GM18526 (cell line): ENCODE measurements at regions not wholly inside any gene's neighbourhood (a gene's known extent, or its start where the extent isn't known, plus 50 kb on each side); places are given as distances from the start of the nearest gene placed in this dataset.

Source experiments
- POLR2A ChIP-seq: IDR thresholded peaks from 3 replicates; pipeline ENCODE4 v1.6.1; 2011; ENCODE audit not compliant: insufficient read length; ENCODE audit errors: extremely low read depth

GRCh38 chr5:91291628-91292569 lies 91.2 kb downstream of the ARRDC3 start:
- no peak for TF ChIP-seq POLR2A

GRCh38 chr5:91288118-91288916 lies 94.8 kb downstream of the ARRDC3 start:
- no peak for TF ChIP-seq POLR2A

- no peak for TF ChIP-seq POLR2A
These were observed 99.2 kb downstream of the ARRDC3 start for GRCh38 chr5:91283899-91284298.

- no peak for TF ChIP-seq POLR2A
These were observed 99.8 kb downstream of the ARRDC3 start for GRCh38 chr5:91283326-91283725.

GRCh38 chr5:91282210-91282609 lies 100.9 kb downstream of the ARRDC3 start:
- no peak for TF ChIP-seq POLR2A

- no peak for TF ChIP-seq POLR2A
These were observed 101.7 kb downstream of the ARRDC3 start for GRCh38 chr5:91281401-91281800.

- peak; percentile 41 for TF ChIP-seq POLR2A
These were observed 102.5 kb downstream of the ARRDC3 start for GRCh38 chr5:91280362-91281269.

GRCh38 chr5:91277840-91278239 lies 105.3 kb downstream of the ARRDC3 start:
- no peak for TF ChIP-seq POLR2A

- no peak for TF ChIP-seq POLR2A
These were observed 106.0 kb downstream of the ARRDC3 start for GRCh38 chr5:91277093-91277626.

GRCh38 chr5:91272858-91273257 lies 110.3 kb downstream of the ARRDC3 start:
- no peak for TF ChIP-seq POLR2A

- TF ChIP-seq POLR2A, result no peak
These were observed 111.1 kb downstream of the ARRDC3 start for GRCh38 chr5:91271999-91272398.

- TF ChIP-seq POLR2A, result no peak
These were observed 113.9 kb downstream of the ARRDC3 start for GRCh38 chr5:91269198-91269597.

GRCh38 chr5:91266184-91266705 lies 116.9 kb downstream of the ARRDC3 start:
- no peak for TF ChIP-seq POLR2A

GRCh38 chr5:91264311-91265051 lies 118.6 kb downstream of the ARRDC3 start:
- TF ChIP-seq POLR2A, result no peak

GRCh38 chr5:91263898-91264297 lies 119.2 kb downstream of the ARRDC3 start:
- no peak for TF ChIP-seq POLR2A
